H1 (cell line): ENCODE measurements at regions not wholly inside any gene's neighbourhood (a gene's known extent, or its start where the extent isn't known, plus 50 kb on each side); places are given as distances from the start of the nearest gene placed in this dataset.

Source experiments
- ATF2 ChIP-seq: IDR thresholded peaks from 2 replicates; pipeline ENCODE4 v1.6.1; 2012; ENCODE audit warnings: low read length, inconsistent platforms
- CTCF ChIP-seq, 3 experiments: IDR thresholded peaks; 1 replicate in 2 of 3; 2 replicates in 1 of 3; pipeline versions ENCODE4 v1.5.1 to v1.6.1; 2011; ENCODE audit warnings: low read length in 3 of 3, mild to moderate bottlenecking in 3 of 3, inconsistent platforms in 2 of 3, low read depth in 1 of 3, moderate library complexity in 1 of 3; ENCODE audit not compliant: insufficient read depth in 1 of 3; ENCODE audit errors: control extremely low read depth in 1 of 3
- EZH2 ChIP-seq: fragments of 200-600 bp; sonication (generic); IDR thresholded peaks from 2 replicates; pipeline ENCODE4 v1.7.1; 2012; ENCODE audit warnings: low read depth, mild to moderate bottlenecking, moderate library complexity, low read length, inconsistent platforms; ENCODE audit not compliant: severe bottlenecking
- HDAC2 ChIP-seq, 2 experiments: fragments of 300-600 bp in 1 of 2; sonication (generic) in 1 of 2; IDR thresholded peaks; 2 replicates each; pipeline ENCODE4 v1.6.1; 2011 to 2012; ENCODE audit warnings: low read depth in 2 of 2, low read length in 2 of 2, mild to moderate bottlenecking in 2 of 2, moderate library complexity in 2 of 2, borderline replicate concordance in 1 of 2, inconsistent platforms in 1 of 2
- POLR2A ChIP-seq, 2 experiments: IDR thresholded peaks; 1 replicate in 1 of 2; 2 replicates in 1 of 2; pipeline ENCODE4 v1.6.1; 2011; ENCODE audit warnings: low read depth in 2 of 2, low read length in 2 of 2, mild to moderate bottlenecking in 2 of 2; ENCODE audit errors: control extremely low read depth in 1 of 2
- RAD21 ChIP-seq, 2 experiments: IDR thresholded peaks in 1 of 2; conservative IDR thresholded peaks in 1 of 2; 2 replicates each; pipeline ENCODE4 v1.6.1; 2011; ENCODE audit warnings: low read depth in 2 of 2, low read length in 2 of 2, improper control_type of control experiment in 1 of 2, inconsistent platforms in 1 of 2, mild to moderate bottlenecking in 1 of 2, moderate library complexity in 1 of 2
- SUZ12 ChIP-seq: fragments of 200-600 bp; sonication (generic); IDR thresholded peaks from 2 replicates; pipeline ENCODE4 v1.6.1; 2012; ENCODE audit warnings: mild to moderate bottlenecking, inconsistent platforms, low read length, moderate library complexity, mixed read lengths
- YY1 ChIP-seq: IDR thresholded peaks from 2 replicates; pipeline ENCODE4 v1.6.1; 2011; ENCODE audit warnings: low read depth, mild to moderate bottlenecking, low read length

- no peak for TF ChIP-seq RAD21 (IDR thresholded peaks at IDR 0.05 in 1 of 2, conservative IDR thresholded peaks at IDR 0.05 in 1 of 2; ENCODE audit: low read depth in 2 of 2, low read length in 2 of 2)
- no peak for TF ChIP-seq EZH2
- TF ChIP-seq YY1 = no peak
- TF ChIP-seq HDAC2 (IDR thresholded peaks at IDR 0.05; ENCODE audit: borderline replicate concordance in 1 of 2, low read depth in 2 of 2, low read length in 2 of 2) = no peak
- TF ChIP-seq CTCF (IDR thresholded peaks at IDR 0.05; ENCODE audit: control extremely low read depth in 1 of 3, insufficient read depth in 1 of 3, low read depth in 1 of 3, low read length in 3 of 3) = no peak
- TF ChIP-seq SUZ12 = no peak
- TF ChIP-seq POLR2A (IDR thresholded peaks at IDR 0.05; ENCODE audit: control extremely low read depth in 1 of 2, low read depth in 2 of 2, low read length in 2 of 2) = no peak
- TF ChIP-seq ATF2 = no peak
Measured at GRCh38 chr3:147304756-147305155, 101.6 kb downstream of the ZIC4 start.
